ENCODE measurements at regions not wholly inside any gene's neighbourhood (a gene's known extent, or its start where the extent isn't known, plus 50 kb on each side); places are given as distances from the start of the nearest gene placed in this dataset.

GRCh38 chr1:29525941-29526340 is 289.6 kb downstream of the PTPRU start:
- TF ChIP-seq POLR2AphosphoS5 (IDR thresholded peaks at IDR 0.05) = no peak
- TF ChIP-seq MXI1 (conservative IDR thresholded peaks at IDR 0.05; ENCODE audit: poor library complexity, severe bottlenecking) = no peak
- no peak for TF ChIP-seq EZH2 (IDR thresholded peaks at IDR 0.05; ENCODE audit: borderline replicate concordance, insufficient read depth, low read length, poor library complexity, severe bottlenecking)
- TF ChIP-seq EP300 (conservative IDR thresholded peaks at IDR 0.05; ENCODE audit: poor library complexity, severe bottlenecking) = no peak
- TF ChIP-seq, protein P1, sequence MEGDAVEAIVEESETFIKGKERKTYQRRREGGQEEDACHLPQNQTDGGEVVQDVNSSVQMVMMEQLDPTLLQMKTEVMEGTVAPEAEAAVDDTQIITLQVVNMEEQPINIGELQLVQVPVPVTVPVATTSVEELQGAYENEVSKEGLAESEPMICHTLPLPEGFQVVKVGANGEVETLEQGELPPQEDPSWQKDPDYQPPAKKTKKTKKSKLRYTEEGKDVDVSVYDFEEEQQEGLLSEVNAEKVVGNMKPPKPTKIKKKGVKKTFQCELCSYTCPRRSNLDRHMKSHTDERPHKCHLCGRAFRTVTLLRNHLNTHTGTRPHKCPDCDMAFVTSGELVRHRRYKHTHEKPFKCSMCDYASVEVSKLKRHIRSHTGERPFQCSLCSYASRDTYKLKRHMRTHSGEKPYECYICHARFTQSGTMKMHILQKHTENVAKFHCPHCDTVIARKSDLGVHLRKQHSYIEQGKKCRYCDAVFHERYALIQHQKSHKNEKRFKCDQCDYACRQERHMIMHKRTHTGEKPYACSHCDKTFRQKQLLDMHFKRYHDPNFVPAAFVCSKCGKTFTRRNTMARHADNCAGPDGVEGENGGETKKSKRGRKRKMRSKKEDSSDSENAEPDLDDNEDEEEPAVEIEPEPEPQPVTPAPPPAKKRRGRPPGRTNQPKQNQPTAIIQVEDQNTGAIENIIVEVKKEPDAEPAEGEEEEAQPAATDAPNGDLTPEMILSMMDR (IDR thresholded peaks at IDR 0.05; ENCODE audit: poor library complexity, severe bottlenecking) = no peak
- TF ChIP-seq TAF1 (IDR thresholded peaks at IDR 0.05; ENCODE audit: low read depth) = no peak
- TF ChIP-seq RAD21 (conservative IDR thresholded peaks at IDR 0.05) = no peak
- TF ChIP-seq, protein P2, sequence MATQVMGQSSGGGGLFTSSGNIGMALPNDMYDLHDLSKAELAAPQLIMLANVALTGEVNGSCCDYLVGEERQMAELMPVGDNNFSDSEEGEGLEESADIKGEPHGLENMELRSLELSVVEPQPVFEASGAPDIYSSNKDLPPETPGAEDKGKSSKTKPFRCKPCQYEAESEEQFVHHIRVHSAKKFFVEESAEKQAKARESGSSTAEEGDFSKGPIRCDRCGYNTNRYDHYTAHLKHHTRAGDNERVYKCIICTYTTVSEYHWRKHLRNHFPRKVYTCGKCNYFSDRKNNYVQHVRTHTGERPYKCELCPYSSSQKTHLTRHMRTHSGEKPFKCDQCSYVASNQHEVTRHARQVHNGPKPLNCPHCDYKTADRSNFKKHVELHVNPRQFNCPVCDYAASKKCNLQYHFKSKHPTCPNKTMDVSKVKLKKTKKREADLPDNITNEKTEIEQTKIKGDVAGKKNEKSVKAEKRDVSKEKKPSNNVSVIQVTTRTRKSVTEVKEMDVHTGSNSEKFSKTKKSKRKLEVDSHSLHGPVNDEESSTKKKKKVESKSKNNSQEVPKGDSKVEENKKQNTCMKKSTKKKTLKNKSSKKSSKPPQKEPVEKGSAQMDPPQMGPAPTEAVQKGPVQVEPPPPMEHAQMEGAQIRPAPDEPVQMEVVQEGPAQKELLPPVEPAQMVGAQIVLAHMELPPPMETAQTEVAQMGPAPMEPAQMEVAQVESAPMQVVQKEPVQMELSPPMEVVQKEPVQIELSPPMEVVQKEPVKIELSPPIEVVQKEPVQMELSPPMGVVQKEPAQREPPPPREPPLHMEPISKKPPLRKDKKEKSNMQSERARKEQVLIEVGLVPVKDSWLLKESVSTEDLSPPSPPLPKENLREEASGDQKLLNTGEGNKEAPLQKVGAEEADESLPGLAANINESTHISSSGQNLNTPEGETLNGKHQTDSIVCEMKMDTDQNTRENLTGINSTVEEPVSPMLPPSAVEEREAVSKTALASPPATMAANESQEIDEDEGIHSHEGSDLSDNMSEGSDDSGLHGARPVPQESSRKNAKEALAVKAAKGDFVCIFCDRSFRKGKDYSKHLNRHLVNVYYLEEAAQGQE (IDR thresholded peaks at IDR 0.05; ENCODE audit: borderline replicate concordance) = no peak
- no peak for TF ChIP-seq SMC3 (conservative IDR thresholded peaks at IDR 0.05; ENCODE audit: poor library complexity)
- Histone ChIP-seq H3K9ac (ENCODE audit: low read length) (no peak overlapping the region), H4K20me1 (ENCODE audit: insufficient read depth) (no peaks in the 10 kb centered on the region), H2AFZ (ENCODE audit: low read depth, low read length) (no peak overlapping the region), H3K36me3 (ENCODE audit: insufficient read depth, low read length) (no peaks in the 10 kb centered on the region), H3F3A (ENCODE audit: insufficient read depth, low read length, poor library complexity, severe bottlenecking) (no peaks in the 10 kb centered on the region), H3K27ac (ENCODE audit: low read length) (no peak overlapping the region), H3K4me3 (ENCODE audit: low read length) (no peak overlapping the region), H3K79me2 (replicated peaks; ENCODE audit: insufficient read depth, low read length) (no peaks in the 10 kb centered on the region), H3K27me3 (ENCODE audit: insufficient read depth, low read depth, low read length) (no peaks in the 10 kb centered on the region), H3K4me2 (ENCODE audit: low read length) (no peak overlapping the region), H3K9me2 (ENCODE audit: insufficient read depth, low read length) (no peaks in the 10 kb centered on the region), H3K9me3 (ENCODE audit: low read length) (no peaks in the 10 kb centered on the region)

- Histone ChIP-seq H3K27me3 (ENCODE audit: insufficient read depth, low read depth, low read length) (no peaks in the 10 kb centered on the region), H3K9me3 (ENCODE audit: low read length) (no peaks in the 10 kb centered on the region), H3K9me2 (ENCODE audit: insufficient read depth, low read length) (no peaks in the 10 kb centered on the region), H3K79me2 (replicated peaks; ENCODE audit: insufficient read depth, low read length) (no peaks in the 10 kb centered on the region), H4K20me1 (ENCODE audit: insufficient read depth) (no peaks in the 10 kb centered on the region), H3K4me3 (ENCODE audit: low read length) (no peak overlapping the region), H3K4me2 (ENCODE audit: low read length) (no peak overlapping the region), H2AFZ (ENCODE audit: low read depth, low read length) (no peak overlapping the region), H3F3A (ENCODE audit: insufficient read depth, low read length, poor library complexity, severe bottlenecking) (no peaks in the 10 kb centered on the region), H3K36me3 (ENCODE audit: insufficient read depth, low read length) (no peaks in the 10 kb centered on the region), H3K27ac (ENCODE audit: low read length) (no peak overlapping the region), H3K9ac (ENCODE audit: low read length) (no peak overlapping the region)
- no peak for TF ChIP-seq RAD21 (conservative IDR thresholded peaks at IDR 0.05)
- TF ChIP-seq EZH2 (IDR thresholded peaks at IDR 0.05; ENCODE audit: borderline replicate concordance, insufficient read depth, low read length, poor library complexity, severe bottlenecking) = no peak
- TF ChIP-seq MXI1 (conservative IDR thresholded peaks at IDR 0.05; ENCODE audit: poor library complexity, severe bottlenecking) = no peak
- TF ChIP-seq, protein P2 (IDR thresholded peaks at IDR 0.05; ENCODE audit: borderline replicate concordance) = no peak
- TF ChIP-seq, protein P1 (IDR thresholded peaks at IDR 0.05; ENCODE audit: poor library complexity, severe bottlenecking) = no peak
- no peak for TF ChIP-seq EP300 (conservative IDR thresholded peaks at IDR 0.05; ENCODE audit: poor library complexity, severe bottlenecking)
- no peak for TF ChIP-seq SMC3 (conservative IDR thresholded peaks at IDR 0.05; ENCODE audit: poor library complexity)
- no peak for TF ChIP-seq POLR2AphosphoS5 (IDR thresholded peaks at IDR 0.05)
- no peak for TF ChIP-seq TAF1 (IDR thresholded peaks at IDR 0.05; ENCODE audit: low read depth)
These were observed 288.2 kb downstream of the PTPRU start for GRCh38 chr1:29524285-29525065.

Data from neural cell (in vitro differentiated cells).